LoVo (cell line): ENCODE measurements at regions not wholly inside any gene's neighbourhood (a gene's known extent, or its start where the extent isn't known, plus 50 kb on each side); places are given as distances from the start of the nearest gene placed in this dataset.
A peak's percentile ranks its signal among the peaks of the same experiment; 100 is the strongest.

Source experiments
- DNase-seq: peaks from one replicate; pipeline ENCODE4 v3.0.0-alpha.2; 2016; ENCODE audit warnings: low spot score

- DNase-seq = no peak
Measured at GRCh38 chr2:153196378-153197058, 282.0 kb downstream of the RPRM start.

- DNase-seq = no peak
Measured at GRCh38 chr2:153195342-153195741, 283.2 kb downstream of the RPRM start.

GRCh38 chr2:153189091-153189888 lies 289.3 kb downstream of the RPRM start:
- no peak for DNase-seq

- no peak for DNase-seq
Measured at GRCh38 chr2:153179808-153180207, 298.8 kb downstream of the RPRM start.

GRCh38 chr2:153169609-153170008 lies 309.0 kb downstream of the RPRM start:
- DNase-seq = no peak

GRCh38 chr2:153165021-153165420 lies 313.5 kb downstream of the RPRM start:
- DNase-seq = no peak

GRCh38 chr2:153163055-153163454 lies 315.5 kb downstream of the RPRM start:
- DNase-seq = peak; percentile 18

- no peak for DNase-seq
Measured at GRCh38 chr2:153156743-153157142, 321.8 kb downstream of the RPRM start.

GRCh38 chr2:153152036-153152435 lies 326.5 kb downstream of the RPRM start:
- no peak for DNase-seq

GRCh38 chr2:153145470-153145978 lies 333.0 kb downstream of the RPRM start:
- no peak for DNase-seq

- DNase-seq = no peak
Measured at GRCh38 chr2:153143540-153143939, 335.0 kb downstream of the RPRM start.

- no peak for DNase-seq
Measured at GRCh38 chr2:153140498-153140897, 338.1 kb downstream of the RPRM start.

GRCh38 chr2:153138651-153139375 lies 339.7 kb downstream of the RPRM start:
- DNase-seq = no peak

GRCh38 chr2:153136216-153136615 lies 342.3 kb downstream of the RPRM start:
- DNase-seq = no peak

GRCh38 chr2:153134725-153135124 lies 343.8 kb downstream of the RPRM start:
- DNase-seq = no peak

GRCh38 chr2:153133716-153134115 lies 344.8 kb downstream of the RPRM start:
- no peak for DNase-seq

GRCh38 chr2:153132418-153132817 lies 346.1 kb downstream of the RPRM start:
- no peak for DNase-seq

GRCh38 chr2:153115141-153115540 lies 363.4 kb downstream of the RPRM start:
- DNase-seq = no peak

GRCh38 chr2:153110486-153110885 lies 368.1 kb downstream of the RPRM start:
- no peak for DNase-seq

GRCh38 chr2:153109793-153110192 lies 368.8 kb downstream of the RPRM start:
- no peak for DNase-seq

- DNase-seq = no peak
Measured at GRCh38 chr2:153106802-153107477, 371.6 kb downstream of the RPRM start.
